HL-60 (cell line): ENCODE measurements at regions not wholly inside any gene's neighbourhood (a gene's known extent, or its start where the extent isn't known, plus 50 kb on each side); places are given as distances from the start of the nearest gene placed in this dataset.

Source experiments
- POLR2AphosphoS5 ChIP-seq: IDR thresholded peaks from 2 replicates; pipeline ENCODE4 v1.6.1; 2012; ENCODE audit warnings: low read depth
- TF ChIP-seq, protein P1 (sequence below): IDR thresholded peaks from one replicate; pipeline ENCODE4 v1.5.1; 2011; ENCODE audit warnings: low read length, control low read depth, inconsistent platforms; ENCODE audit not compliant: insufficient read depth

DNA sequence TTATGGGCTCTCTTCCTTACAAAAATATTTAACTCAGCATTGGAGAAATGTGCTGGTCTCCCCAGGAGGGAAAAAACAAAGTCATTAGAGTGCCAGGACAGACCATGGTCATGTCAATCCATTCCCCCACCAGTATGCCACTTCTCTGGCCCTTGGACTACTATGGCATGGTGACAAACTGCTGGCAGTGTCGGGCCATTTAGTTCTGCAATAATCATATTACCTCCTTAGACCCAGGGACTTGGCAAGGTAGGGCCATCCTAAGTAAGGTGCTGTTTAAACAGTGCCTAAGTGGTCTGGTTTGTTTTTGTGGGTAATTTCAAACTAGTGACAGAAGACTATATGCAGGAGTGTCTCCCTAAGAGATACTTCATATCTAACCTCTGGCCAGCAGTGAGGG lies 177.8 kb upstream of the STK32A start:
- TF ChIP-seq, protein P1, sequence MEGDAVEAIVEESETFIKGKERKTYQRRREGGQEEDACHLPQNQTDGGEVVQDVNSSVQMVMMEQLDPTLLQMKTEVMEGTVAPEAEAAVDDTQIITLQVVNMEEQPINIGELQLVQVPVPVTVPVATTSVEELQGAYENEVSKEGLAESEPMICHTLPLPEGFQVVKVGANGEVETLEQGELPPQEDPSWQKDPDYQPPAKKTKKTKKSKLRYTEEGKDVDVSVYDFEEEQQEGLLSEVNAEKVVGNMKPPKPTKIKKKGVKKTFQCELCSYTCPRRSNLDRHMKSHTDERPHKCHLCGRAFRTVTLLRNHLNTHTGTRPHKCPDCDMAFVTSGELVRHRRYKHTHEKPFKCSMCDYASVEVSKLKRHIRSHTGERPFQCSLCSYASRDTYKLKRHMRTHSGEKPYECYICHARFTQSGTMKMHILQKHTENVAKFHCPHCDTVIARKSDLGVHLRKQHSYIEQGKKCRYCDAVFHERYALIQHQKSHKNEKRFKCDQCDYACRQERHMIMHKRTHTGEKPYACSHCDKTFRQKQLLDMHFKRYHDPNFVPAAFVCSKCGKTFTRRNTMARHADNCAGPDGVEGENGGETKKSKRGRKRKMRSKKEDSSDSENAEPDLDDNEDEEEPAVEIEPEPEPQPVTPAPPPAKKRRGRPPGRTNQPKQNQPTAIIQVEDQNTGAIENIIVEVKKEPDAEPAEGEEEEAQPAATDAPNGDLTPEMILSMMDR, result no peak
- no peak for TF ChIP-seq POLR2AphosphoS5
